Small intestine (tissue), 7 donors: ENCODE measurements at regions not wholly inside any gene's neighbourhood (a gene's known extent, or its start where the extent isn't known, plus 50 kb on each side); places are given as distances from the start of the nearest gene placed in this dataset.
A peak's percentile ranks its signal among the peaks of the same experiment; 100 is the strongest.
"Not testable (repeated sequence)": the region's sequence is repeated elsewhere in the genome, so short reads cannot be mapped to it uniquely, and the experiment has no call there.

ENCODE experiments used
- DNase-seq, 2 donors: peaks; one replicate each; pipeline versions ENCODE4 v3.0.0 to v3.0.0-alpha.2; 2013
- FAIRE-seq: peaks from 2 replicates; lab custom pipeline; 2012; peaks lifted over from hg19 to GRCh38; lab: Jason Lieb, UNC
- H3K27ac ChIP-seq, 3 donors: one replicate each; pipeline ENCODE4 v1.5.1; 2013; ENCODE audit warnings: low read length in 2 of 3, mild to moderate bottlenecking in 2 of 3, control low read depth in 1 of 3, inconsistent platforms in 1 of 3, low read depth in 1 of 3, moderate library complexity in 1 of 3
- H3K27me3 ChIP-seq, 3 donors: one replicate each; pipeline ENCODE4 v1.6.1; 2013; ENCODE audit warnings: low read length in 3 of 3, inconsistent platforms in 1 of 3; ENCODE audit not compliant: control insufficient read depth in 3 of 3, insufficient read depth in 3 of 3
- H3K36me3 ChIP-seq, 3 donors: one replicate each; pipeline ENCODE4 v1.6.1; 2013; ENCODE audit warnings: low read length in 3 of 3, inconsistent platforms in 1 of 3, low read depth in 1 of 3, mild to moderate bottlenecking in 1 of 3, moderate library complexity in 1 of 3; ENCODE audit not compliant: control insufficient read depth in 3 of 3, insufficient read depth in 2 of 3
- H3K4me1 ChIP-seq, 3 donors: one replicate each; pipeline ENCODE4 v1.6.1; 2013; ENCODE audit warnings: low read length in 2 of 3, inconsistent platforms in 1 of 3, low read depth in 1 of 3, mild to moderate bottlenecking in 1 of 3, moderate library complexity in 1 of 3; ENCODE audit not compliant: control insufficient read depth in 3 of 3, insufficient read depth in 2 of 3
- H3K4me3 ChIP-seq, 3 donors: one replicate each; pipeline ENCODE4 v1.5.1; 2013; ENCODE audit warnings: low read length in 3 of 3, control low read depth in 1 of 3, inconsistent platforms in 1 of 3, low read depth in 1 of 3, mild to moderate bottlenecking in 1 of 3, moderate library complexity in 1 of 3
- H3K9me3 ChIP-seq, 2 donors: one replicate each; pipeline ENCODE4 v1.6.1; 2013; ENCODE audit warnings: low read depth in 1 of 2, low read length in 1 of 2; ENCODE audit not compliant: control insufficient read depth in 2 of 2, insufficient read depth in 1 of 2
- WGBS, 3 donors: extraction: QIAGEN DNeasy Blood & Tissue Kit; methylation state at CpG; one replicate each; pipeline ENCODE4 v1.1.7; 2013; 5-methylcytosine and 5-hydroxymethylcytosine counted together
- donor health status: healthy with polysubstance abuse.
- donor health status: control.
- donor health status: control.
- donor health status: Bipolar disorder and iron deficiency.
- donor health status: healthy.

DNA sequence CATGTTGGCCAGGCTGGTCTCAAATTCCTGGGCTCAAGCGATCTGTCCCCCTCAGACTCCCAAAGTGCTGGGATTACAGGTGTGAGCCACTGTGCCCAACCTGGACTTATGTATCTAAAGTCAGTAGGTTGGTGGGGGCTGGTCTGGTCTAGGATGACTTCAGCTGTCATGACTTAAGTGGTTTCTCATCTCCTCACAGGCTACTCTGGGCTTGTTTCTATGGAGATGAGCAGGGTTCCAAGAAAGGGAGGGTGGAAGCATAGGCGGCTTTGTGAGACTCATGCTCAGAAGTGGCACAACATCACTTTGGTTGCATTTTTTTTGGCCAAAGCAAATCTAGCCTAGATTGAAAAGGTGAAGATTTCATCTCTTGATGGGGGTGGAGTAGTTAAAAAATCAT, 115.9 kb upstream of the IVNS1ABP start:
- DNase-seq = no peak
- FAIRE-seq = no peak

DNA sequence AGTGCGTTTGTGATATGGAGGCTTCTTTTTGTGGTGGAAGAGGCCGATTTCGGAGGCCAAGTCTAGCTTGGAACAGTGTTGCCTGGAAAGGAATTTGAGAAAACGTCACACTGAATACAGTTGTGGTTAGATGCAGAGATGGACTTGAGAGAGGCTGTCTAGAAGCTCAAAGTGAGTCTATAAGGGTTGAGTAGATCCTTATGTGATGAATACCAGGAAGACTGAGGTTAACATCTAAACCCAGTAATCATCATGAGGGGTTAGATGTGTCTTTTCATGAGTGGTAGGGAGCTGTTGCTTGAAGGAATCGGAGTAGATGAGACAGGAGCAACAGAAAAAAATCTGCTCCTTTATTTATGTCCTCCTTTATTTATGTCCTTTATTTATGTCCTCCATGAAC, 114.6 kb upstream of the IVNS1ABP start:
- Histone ChIP-seq H3K36me3 (no peaks in the 10 kb centered on the region), H3K27me3 (no peaks in the 10 kb centered on the region), H3K4me3 (no peak overlapping the region), H3K27ac (no peak overlapping the region), H3K4me1 (peaks cover 0 to 5% (median 0%) of the 10 kb centered on the region in 3 donors), H3K9me3 (no peaks in the 10 kb centered on the region)
- 79 to 91% (median 81%) methylated on average over 5 of the region's 5 CpGs for WGBS, 3 donors
- no peak for DNase-seq
- FAIRE-seq = no peak

More for the DNA sequence above, 115.9 kb upstream of the IVNS1ABP start:
- 94 to 100% (median 98%) methylated on average over 2 of the region's 2 CpGs for WGBS, 3 donors
- no peaks in the 10 kb centered on the region for H3K36me3 ChIP-seq
- H3K9me3 ChIP-seq = no peaks in the 10 kb centered on the region
- peaks cover 0 to 5% (median 0%) of the 10 kb centered on the region in 3 donors for H3K4me1 ChIP-seq
- H3K27ac ChIP-seq = no peak overlapping the region
- no peaks in the 10 kb centered on the region for H3K27me3 ChIP-seq
- H3K4me3 ChIP-seq = no peak overlapping the region

- not testable (repeated sequence) for H3K27ac ChIP-seq, H3K9me3 ChIP-seq, FAIRE-seq, H3K4me1 ChIP-seq, H3K36me3 ChIP-seq, H3K4me3 ChIP-seq, H3K27me3 ChIP-seq, DNase-seq
- WGBS, 3 donors = 97 to 100% (median 97%) methylated on average over 1 of the region's 1 CpG
Observed at GRCh38 chr1:185429668-185430067, 112.6 kb upstream of the IVNS1ABP start.

GRCh38 chr1:185427776-185428175, 110.7 kb upstream of the IVNS1ABP start:
- 70 to 78% (median 77%) methylated on average over 3 of the region's 3 CpGs for WGBS, 3 donors
- Histone ChIP-seq H3K36me3 (no peaks in the 10 kb centered on the region), H3K4me1 (no peaks in the 10 kb centered on the region), H3K9me3 (no peaks in the 10 kb centered on the region), H3K27ac (no peak overlapping the region), H3K27me3 (no peaks in the 10 kb centered on the region), H3K4me3 (no peak overlapping the region)
- FAIRE-seq (no peak), DNase-seq (no peak)

DNA sequence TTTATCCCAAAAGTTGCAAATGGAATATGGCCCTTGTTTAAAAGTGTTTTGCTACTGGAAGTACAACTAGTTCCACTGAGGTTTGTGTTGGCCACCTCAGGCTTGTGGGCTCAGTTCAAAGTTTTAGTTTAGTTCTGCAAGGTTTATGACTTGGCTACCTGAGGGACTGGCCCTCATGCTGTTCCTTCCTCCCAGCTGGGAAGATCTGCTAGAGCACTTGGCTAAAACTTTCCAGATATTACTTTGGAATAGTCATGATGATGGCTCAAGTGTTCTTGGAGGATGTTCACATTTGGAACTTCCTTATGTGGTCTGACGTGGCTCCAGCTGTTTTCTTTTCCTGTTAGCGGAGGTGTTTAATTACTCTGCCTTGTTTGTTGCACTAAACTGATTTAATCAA, 110.2 kb upstream of the IVNS1ABP start:
- Histone ChIP-seq H3K27ac (no peak overlapping the region), H3K27me3 (no peaks in the 10 kb centered on the region), H3K36me3 (no peaks in the 10 kb centered on the region), H3K9me3 (no peaks in the 10 kb centered on the region), H3K4me1 (no peaks in the 10 kb centered on the region), H3K4me3 (no peak overlapping the region)
- WGBS, 3 donors = 39 to 69% (median 49%) methylated on average over 2 of the region's 2 CpGs
- no peak for FAIRE-seq
- DNase-seq = no peak

- no peaks in the 10 kb centered on the region for H3K36me3 ChIP-seq
- no peak for DNase-seq
- no peak overlapping the region for H3K27ac ChIP-seq
- WGBS, 3 donors = 79 to 92% (median 81%) methylated on average over 5 of the region's 5 CpGs
- no peaks in the 10 kb centered on the region for H3K4me1 ChIP-seq
- no peak overlapping the region for H3K4me3 ChIP-seq
- no peak for FAIRE-seq
- H3K9me3 ChIP-seq = no peaks in the 10 kb centered on the region
- no peaks in the 10 kb centered on the region for H3K27me3 ChIP-seq
Observed at GRCh38 chr1:185426848-185427247, 109.8 kb upstream of the IVNS1ABP start.

DNA sequence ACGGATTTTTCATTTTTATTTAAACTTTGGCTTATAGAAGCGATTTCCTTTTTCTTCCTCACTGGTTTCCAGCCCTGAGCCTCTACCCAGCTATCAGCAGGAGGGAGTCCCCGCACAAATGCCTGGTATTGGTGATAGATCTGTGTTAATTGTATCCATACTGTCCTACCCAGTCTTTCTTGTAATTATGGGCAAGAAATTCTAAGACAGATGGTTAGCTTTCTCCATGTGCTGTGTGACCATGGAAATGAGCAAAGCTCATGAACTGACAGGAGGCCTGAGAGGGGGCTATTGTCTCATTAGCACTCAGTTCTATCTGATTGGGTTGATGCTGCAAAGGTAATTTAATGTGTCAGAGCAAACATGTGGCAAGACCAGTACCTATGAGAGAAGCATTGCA, 108.1 kb upstream of the IVNS1ABP start:
- WGBS, 3 donors = 90 to 95% (median 95%) methylated on average over 3 of the region's 3 CpGs

DNA sequence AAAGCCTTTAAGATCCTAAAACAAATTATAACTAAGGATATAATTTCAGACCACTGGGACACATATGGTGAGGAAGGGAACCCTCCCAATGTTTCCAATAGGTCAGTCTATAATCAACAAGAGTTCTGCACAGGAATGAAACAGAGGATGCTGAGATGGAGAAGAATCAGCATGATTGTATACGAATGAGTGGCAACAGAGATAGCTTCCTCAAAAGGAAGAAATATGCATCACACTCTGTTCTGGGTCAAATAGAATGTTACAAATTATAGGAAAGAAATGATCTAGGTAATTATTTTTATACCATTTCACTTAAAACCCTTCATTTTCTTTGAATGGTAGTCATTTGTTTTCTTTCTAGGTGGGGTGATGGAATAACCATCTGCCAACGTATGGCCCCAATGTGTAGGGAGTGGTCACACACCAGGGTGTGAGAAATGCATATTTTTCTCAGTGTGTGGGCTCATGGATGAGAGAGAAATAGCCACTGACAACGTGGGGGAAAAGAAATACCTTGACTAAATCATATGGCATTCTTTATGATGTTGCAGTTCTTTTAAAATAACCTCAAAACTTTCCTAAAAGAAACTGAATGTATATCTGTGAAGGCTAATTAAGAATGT, 104.6 kb upstream of the IVNS1ABP start:
- no peak overlapping the region for H3K27ac ChIP-seq
- DNase-seq = no peak
- no peak for FAIRE-seq
- WGBS, 3 donors = 68 to 78% (median 76%) methylated on average over 3 of the region's 3 CpGs
- no peaks in the 10 kb centered on the region for H3K27me3 ChIP-seq
- H3K9me3 ChIP-seq = no peaks in the 10 kb centered on the region
- no peaks in the 10 kb centered on the region for H3K36me3 ChIP-seq
- H3K4me1 ChIP-seq = no peaks in the 10 kb centered on the region
- no peak overlapping the region for H3K4me3 ChIP-seq

More for the DNA sequence above, 108.1 kb upstream of the IVNS1ABP start:
- no peak overlapping the region for H3K4me3 ChIP-seq
- DNase-seq (peak in 1 of 2 donors; percentile 25), FAIRE-seq (no peak)
- no peaks in the 10 kb centered on the region for H3K4me1 ChIP-seq
- H3K36me3 ChIP-seq = no peaks in the 10 kb centered on the region
- no peaks in the 10 kb centered on the region for H3K27me3 ChIP-seq
- no peaks in the 10 kb centered on the region for H3K9me3 ChIP-seq
- H3K27ac ChIP-seq = no peak overlapping the region

GRCh38 chr1:185420588-185421081, 103.6 kb upstream of the IVNS1ABP start:
- no peaks in the 10 kb centered on the region for H3K27me3 ChIP-seq
- no peaks in the 10 kb centered on the region for H3K4me1 ChIP-seq
- FAIRE-seq = no peak
- no peak overlapping the region for H3K4me3 ChIP-seq
- H3K27ac ChIP-seq = no peak overlapping the region
- DNase-seq = peak in 1 of 2 donors; percentile 56
- no peaks in the 10 kb centered on the region for H3K9me3 ChIP-seq
- no peaks in the 10 kb centered on the region for H3K36me3 ChIP-seq
